ENCODE measurements at regions not wholly inside any gene's neighbourhood (a gene's known extent, or its start where the extent isn't known, plus 50 kb on each side); places are given as distances from the start of the nearest gene placed in this dataset.

DNA sequence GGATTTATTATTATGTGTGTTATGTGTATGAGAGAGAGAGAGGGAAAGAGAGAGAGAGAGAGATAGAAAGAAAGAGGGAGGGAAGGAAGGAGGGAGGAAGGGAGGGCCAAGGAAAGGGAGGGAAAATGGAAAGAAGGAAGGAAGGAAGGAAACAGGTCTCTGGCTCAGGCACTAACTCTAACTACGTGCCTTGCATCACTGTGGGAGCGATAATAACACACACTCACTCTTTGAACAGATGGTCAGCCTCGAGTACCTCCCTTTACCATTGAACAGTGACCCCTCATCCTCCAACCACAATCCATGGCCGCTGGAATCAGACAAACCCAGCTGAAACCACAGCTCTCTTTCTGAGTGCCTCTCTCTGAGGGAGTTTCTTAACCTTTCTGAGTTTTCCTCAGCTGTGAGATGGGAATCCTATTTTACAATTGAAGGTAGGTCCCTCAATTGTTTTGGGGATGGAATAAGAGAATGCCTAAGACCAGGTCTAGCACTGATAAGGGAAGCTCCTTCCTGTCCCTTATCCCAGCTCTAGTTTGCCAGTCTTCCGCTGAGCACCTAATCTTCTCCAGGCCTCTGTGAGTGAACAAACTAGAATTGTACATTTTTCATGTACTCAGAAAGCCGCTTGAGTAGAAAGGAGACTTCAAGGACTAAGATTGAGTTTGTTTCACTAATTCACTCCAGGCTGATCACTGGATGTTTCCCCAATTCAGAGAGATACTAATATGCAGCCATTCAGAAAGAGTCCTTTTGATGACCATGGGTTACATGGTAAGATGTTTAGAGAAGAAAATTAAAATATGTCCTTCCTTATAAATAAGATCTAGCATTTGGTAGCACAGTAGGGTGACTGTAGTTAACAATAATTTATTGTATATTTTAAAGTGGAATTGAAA lies 62.8 kb downstream of the IRF2BP2 start:
- no peaks in the 10 kb centered on the region for H3K36me3 ChIP-seq (ENCODE audit: control insufficient read depth in 1 of 2, insufficient read depth in 2 of 2, low read length in 2 of 2)
- TF ChIP-seq ZNF274 (IDR thresholded peaks at IDR 0.05; ENCODE audit: low read depth, low read length) (no peak), CEBPB (IDR thresholded peaks at IDR 0.05; ENCODE audit: low read depth) (no peak), SP1 (IDR thresholded peaks at IDR 0.05; ENCODE audit: low read depth) (no peak), MAX (IDR thresholded peaks at IDR 0.05) (no peak), ZFX (IDR thresholded peaks at IDR 0.05) (no peak), CTCF (IDR thresholded peaks at IDR 0.05 in 2 of 3, conservative IDR thresholded peaks at IDR 0.05 in 1 of 3; ENCODE audit: borderline replicate concordance in 1 of 3, insufficient read depth in 1 of 3, low read depth in 2 of 3, low read length in 2 of 3) (no peak), EZH2phosphoT487 (IDR thresholded peaks at IDR 0.05; ENCODE audit: borderline replicate concordance) (no peak), CBX3 (IDR thresholded peaks at IDR 0.05; ENCODE audit: low read depth) (no peak), REST (IDR thresholded peaks at IDR 0.05; ENCODE audit: low read depth) (no peak), FOSL1 (IDR thresholded peaks at IDR 0.05; ENCODE audit: low read depth) (no peak), SIN3A (IDR thresholded peaks at IDR 0.05; ENCODE audit: low read depth) (no peak), POLR2AphosphoS5 (IDR thresholded peaks at IDR 0.05; ENCODE audit: low read depth, low read length) (no peak), EGR1 (IDR thresholded peaks at IDR 0.05; ENCODE audit: low read depth) (no peak), JUND (IDR thresholded peaks at IDR 0.05) (no peak), ELF1 (IDR thresholded peaks at IDR 0.05; ENCODE audit: borderline replicate concordance, low read depth) (no peak), TCF7L2 (IDR thresholded peaks at IDR 0.05; ENCODE audit: borderline replicate concordance, extremely low read depth, insufficient read depth, insufficient read length) (no peak)
- no peak overlapping the region for H3K27ac ChIP-seq (ENCODE audit: low read depth, low read length)
- ChIA-PET CTCF (no interaction called here), POLR2A (no interaction called here), RAD21 (ENCODE audit: low non-redundant PET in 1 of 2, low total read pairs in 2 of 2, uncharacterized antibody in 2 of 2, unreplicated experiment in 2 of 2) (no interaction called here)
- no peak for ATAC-seq
- peaks cover 13 to 14% of the 10 kb centered on the region in 2 experiments; a peak in 3 of 4 replicates for H3K4me1 ChIP-seq (ENCODE audit: control insufficient read depth in 1 of 2, insufficient read depth in 2 of 2, low read length in 2 of 2)
- H3K4me2 ChIP-seq (ENCODE audit: low read length) = no peak overlapping the region
- intact Hi-C loops (cut with micrococcal nuclease) = no loop called here
- DNase-seq (ENCODE audit: low read depth, low spot score) = no peak
- no peak overlapping the region for H3K4me3 ChIP-seq (replicated peaks in 1 of 2; ENCODE audit: low read depth in 1 of 2, low read length in 2 of 2)
- H3K9me2 ChIP-seq (ENCODE audit: insufficient read depth) = no peaks in the 10 kb centered on the region
- H3K79me2 ChIP-seq (ENCODE audit: insufficient read depth, low read length) = no peaks in the 10 kb centered on the region
- no peak overlapping the region for H2AFZ ChIP-seq (ENCODE audit: low read depth, low read length, poor library complexity, severe bottlenecking)
- no peaks in the 10 kb centered on the region for H3K27me3 ChIP-seq (ENCODE audit: insufficient read depth, low read length)
- H3K9me3 ChIP-seq (ENCODE audit: control insufficient read depth in 1 of 2, insufficient read depth in 1 of 2, low read depth in 1 of 2, low read length in 2 of 2) = no peaks in the 10 kb centered on the region
- no peak overlapping the region for H3K9ac ChIP-seq (ENCODE audit: low read length)
- H4K20me1 ChIP-seq (ENCODE audit: insufficient read depth) = no peaks in the 10 kb centered on the region
- no TSS peak for BruUV-seq (replicated peaks)
